ENCODE measurements at regions not wholly inside any gene's neighbourhood (a gene's known extent, or its start where the extent isn't known, plus 50 kb on each side); places are given as distances from the start of the nearest gene placed in this dataset.

DNA sequence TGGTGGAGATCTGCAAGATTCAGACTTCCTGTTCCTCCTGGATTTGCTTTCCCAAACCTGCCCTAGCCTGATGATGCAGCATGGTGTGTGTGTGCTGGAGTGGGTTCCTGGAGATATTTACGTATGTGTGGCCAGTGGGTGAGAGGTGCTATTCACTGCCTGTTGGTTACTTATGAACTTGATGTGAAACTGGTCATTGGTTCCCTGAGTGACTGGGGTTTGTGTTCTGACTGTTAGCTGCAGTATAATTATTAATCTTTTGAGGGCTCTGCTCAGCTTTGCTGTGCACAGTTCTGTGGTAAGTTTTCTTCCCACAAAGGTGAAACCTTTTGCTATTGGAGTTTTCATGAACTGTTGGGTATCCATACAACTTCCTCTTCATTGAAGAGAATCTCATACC lies 541.8 kb upstream of the FBXO33 start:
- TF ChIP-seq, protein P1, sequence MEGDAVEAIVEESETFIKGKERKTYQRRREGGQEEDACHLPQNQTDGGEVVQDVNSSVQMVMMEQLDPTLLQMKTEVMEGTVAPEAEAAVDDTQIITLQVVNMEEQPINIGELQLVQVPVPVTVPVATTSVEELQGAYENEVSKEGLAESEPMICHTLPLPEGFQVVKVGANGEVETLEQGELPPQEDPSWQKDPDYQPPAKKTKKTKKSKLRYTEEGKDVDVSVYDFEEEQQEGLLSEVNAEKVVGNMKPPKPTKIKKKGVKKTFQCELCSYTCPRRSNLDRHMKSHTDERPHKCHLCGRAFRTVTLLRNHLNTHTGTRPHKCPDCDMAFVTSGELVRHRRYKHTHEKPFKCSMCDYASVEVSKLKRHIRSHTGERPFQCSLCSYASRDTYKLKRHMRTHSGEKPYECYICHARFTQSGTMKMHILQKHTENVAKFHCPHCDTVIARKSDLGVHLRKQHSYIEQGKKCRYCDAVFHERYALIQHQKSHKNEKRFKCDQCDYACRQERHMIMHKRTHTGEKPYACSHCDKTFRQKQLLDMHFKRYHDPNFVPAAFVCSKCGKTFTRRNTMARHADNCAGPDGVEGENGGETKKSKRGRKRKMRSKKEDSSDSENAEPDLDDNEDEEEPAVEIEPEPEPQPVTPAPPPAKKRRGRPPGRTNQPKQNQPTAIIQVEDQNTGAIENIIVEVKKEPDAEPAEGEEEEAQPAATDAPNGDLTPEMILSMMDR (IDR thresholded peaks at IDR 0.05) = no peak
- TF ChIP-seq POLR2A (IDR thresholded peaks at IDR 0.05) = no peak
